Endothelial cell of umbilical vein (primary cell): ENCODE measurements at regions not wholly inside any gene's neighbourhood (a gene's known extent, or its start where the extent isn't known, plus 50 kb on each side); places are given as distances from the start of the nearest gene placed in this dataset.

Source experiments
- BruUV-seq: library from RNA; stranded (reverse); fragments of 400-500 nt; replicated peaks from 2 replicates; lab custom pipeline; 2021; lab: Mats Ljungman, UMichigan
- CTCF ChIA-PET: fragments of 300-600, 350-600 bp; sonication (Branson Sonifier 250); formaldehyde crosslinking; loops from one replicate; lab custom pipeline; 2021; ENCODE audit warnings: antibody characterized with exemption, inconsistent platforms; lab: Charles Lee
- POLR2A ChIA-PET: fragments of 300-600, 350-600 bp; sonication (Branson Sonifier 250); formaldehyde crosslinking; loops from one replicate; lab custom pipeline; 2021; ENCODE audit warnings: antibody characterized with exemption, inconsistent platforms; lab: Charles Lee
- DNase-seq: peaks from one replicate; pipeline ENCODE4 v3.0.0-alpha.2; 2011; ENCODE audit warnings: low read depth, low spot score
- FAIRE-seq: peaks from 2 replicates; lab custom pipeline; 2011; peaks lifted over from hg19 to GRCh38; lab: Jason Lieb, UNC
- H2AFZ ChIP-seq: 2 replicates; pipeline ENCODE4 v1.6.0; 2012; ENCODE audit warnings: low read depth, low read length, control low read depth, inconsistent platforms
- H3K27ac ChIP-seq: 2 replicates; pipeline ENCODE4 v1.5.1; 2011; ENCODE audit warnings: low read depth, mild to moderate bottlenecking, control low read depth, low read length, moderate library complexity; ENCODE audit not compliant: insufficient read depth
- H3K27me3 ChIP-seq, 2 experiments: 2 replicates each; pipeline versions ENCODE4 v1.6.0 to v1.6.1; 2011; ENCODE audit warnings: low read length in 2 of 2, mixed read lengths in 1 of 2; ENCODE audit not compliant: control insufficient read depth in 2 of 2, insufficient read depth in 2 of 2
- H3K36me3 ChIP-seq, 2 experiments: 2 replicates in 1 of 2; 3 replicates in 1 of 2; pipeline ENCODE4 v1.5.1; 2011; ENCODE audit warnings: low read length in 2 of 2, mild to moderate bottlenecking in 1 of 2, moderate library complexity in 1 of 2; ENCODE audit not compliant: control insufficient read depth in 2 of 2, insufficient read depth in 2 of 2; ENCODE audit errors: extremely low read depth in 1 of 2
- H3K4me1 ChIP-seq: 3 replicates; pipeline ENCODE4 v1.5.1; 2011; ENCODE audit warnings: mild to moderate bottlenecking, low read length; ENCODE audit not compliant: control insufficient read depth, insufficient read depth; ENCODE audit errors: extremely low read depth
- H3K4me2 ChIP-seq: 2 replicates; pipeline ENCODE4 v1.6.1; 2011; ENCODE audit warnings: low read length, control low read depth, mixed read lengths; ENCODE audit not compliant: insufficient read depth
- H3K4me3 ChIP-seq, 3 experiments: fragments of 200-600 bp in 1 of 3; sonication (generic), shearing (Covaris generic) in 1 of 3; replicated peaks in 1 of 3; 2 replicates each; pipeline ENCODE4 v1.5.1; 2011 to 2016; ENCODE audit warnings: control low read depth in 3 of 3, low read length in 3 of 3, mild to moderate bottlenecking in 2 of 3, inconsistent platforms in 1 of 3, low read depth in 1 of 3, moderate library complexity in 1 of 3; ENCODE audit not compliant: insufficient read depth in 1 of 3
- H3K79me2 ChIP-seq: 2 replicates; pipeline ENCODE4 v1.6.0; 2012; ENCODE audit warnings: low read length, inconsistent platforms; ENCODE audit not compliant: control insufficient read depth, insufficient read depth
- H3K9ac ChIP-seq: replicated peaks from 2 replicates; pipeline ENCODE3; 2011; ENCODE audit warnings: low read length, control low read depth; ENCODE audit not compliant: insufficient read depth; ENCODE audit errors: extremely low read depth
- H3K9me1 ChIP-seq: replicated peaks from 3 replicates; pipeline ENCODE4 v1.6.0; 2011; ENCODE audit warnings: mild to moderate bottlenecking, low read length; ENCODE audit not compliant: control insufficient read depth, insufficient read depth; ENCODE audit errors: extremely low read depth
- H3K9me3 ChIP-seq: replicated peaks from 2 replicates; pipeline ENCODE4 v1.5.1; 2012; ENCODE audit warnings: low read length, inconsistent platforms; ENCODE audit not compliant: control insufficient read depth, insufficient read depth
- H4K20me1 ChIP-seq: replicated peaks from 2 replicates; pipeline ENCODE3; 2011; ENCODE audit warnings: mild to moderate bottlenecking, low read length; ENCODE audit not compliant: control insufficient read depth, insufficient read depth; ENCODE audit errors: extremely low read depth
- CTCF ChIP-seq, 2 donors: IDR thresholded peaks; 1 replicate in 1 of 2; 2 replicates in 1 of 2; pipeline ENCODE4 v1.5.1; 2011; ENCODE audit warnings: low read length in 2 of 2, mild to moderate bottlenecking in 2 of 2, moderate library complexity in 2 of 2, control low read depth in 1 of 2, inconsistent platforms in 1 of 2, low read depth in 1 of 2; ENCODE audit not compliant: insufficient read depth in 1 of 2; ENCODE audit errors: extremely low read depth in 1 of 2
- EZH2 ChIP-seq: IDR thresholded peaks from 2 replicates; pipeline ENCODE4 v1.6.1; 2012; ENCODE audit warnings: borderline replicate concordance, low read depth, mild to moderate bottlenecking, moderate library complexity, low read length, inconsistent platforms; ENCODE audit not compliant: severe bottlenecking
- GATA2 ChIP-seq: IDR thresholded peaks from 2 replicates; pipeline ENCODE4 v1.7.0; 2011; ENCODE audit warnings: low read depth, mild to moderate bottlenecking, moderate library complexity, mixed read lengths, low read length; ENCODE audit not compliant: insufficient read length, insufficient read depth
- JUN ChIP-seq: IDR thresholded peaks from 2 replicates; pipeline ENCODE4 v1.6.1; 2011; ENCODE audit warnings: borderline replicate concordance, low read depth; ENCODE audit not compliant: insufficient read length, insufficient read depth
- MAX ChIP-seq: IDR thresholded peaks from 2 replicates; pipeline ENCODE4 v1.6.1; 2011; ENCODE audit not compliant: insufficient read depth, insufficient read length
- MYC ChIP-seq: IDR thresholded peaks from one replicate; pipeline ENCODE4 v1.6.1; 2011; ENCODE audit warnings: mild to moderate bottlenecking, low read depth, low read length
- POLR2A ChIP-seq: IDR thresholded peaks from 2 replicates; pipeline ENCODE4 v1.6.1; 2012; ENCODE audit warnings: low read depth, mild to moderate bottlenecking, control low read depth, low read length
- POLR2AphosphoS5 ChIP-seq: IDR thresholded peaks from 2 replicates; pipeline ENCODE4 v1.6.1; 2012; ENCODE audit warnings: low read depth, mild to moderate bottlenecking, control low read depth, low read length, moderate library complexity; ENCODE audit not compliant: insufficient read depth
- dilution Hi-C: fragments of 300-500 bp; cut with MboI; formaldehyde crosslinking; loops from one replicate; pipeline ENCODE4 v1.15.0; 2019; ENCODE audit warnings: low sequenced_read_pairs; ENCODE audit not compliant: extremely low pct_ligation_motif_present
- intact Hi-C: fragments of 100-400 bp; cut with micrococcal nuclease; formaldehyde crosslinking; loops from one replicate; pipeline ENCODE4 v1.10.0; 2022

DNA sequence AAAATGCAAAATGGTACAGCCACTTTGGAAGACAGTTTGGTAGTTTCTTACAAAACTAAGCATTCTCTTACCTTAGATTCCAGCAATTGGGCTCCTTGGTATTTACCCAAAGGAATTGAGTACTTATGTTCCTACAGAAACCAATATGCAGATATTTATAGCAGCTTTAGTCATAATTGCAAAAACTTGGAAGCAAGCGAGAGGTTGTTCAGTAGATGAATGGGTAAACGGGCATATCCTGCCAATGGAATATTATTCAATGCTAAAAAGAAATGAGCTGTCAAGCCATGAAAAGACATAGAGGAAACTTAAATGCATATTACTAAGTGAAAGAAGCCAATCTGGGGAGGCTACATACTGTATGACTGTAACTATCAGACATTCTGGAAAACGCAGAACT, 926.7 kb downstream of the TYW1 start:
- dilution Hi-C loops = no loop called here
- FAIRE-seq (no peak), DNase-seq (no peak)
- ChIA-PET POLR2A (no interaction called here), CTCF (no interaction called here)
- no peak overlapping the region for H3K4me3 ChIP-seq
- H3K4me1 ChIP-seq = no peaks in the 10 kb centered on the region
- no peaks in the 10 kb centered on the region for H4K20me1 ChIP-seq
- H3K4me2 ChIP-seq = no peak overlapping the region
- no peaks in the 10 kb centered on the region for H3K27me3 ChIP-seq
- no peak overlapping the region for H3K9ac ChIP-seq
- H3K36me3 ChIP-seq = no peaks in the 10 kb centered on the region
- H3K9me3 ChIP-seq = peaks cover 2% of the 10 kb centered on the region
- no TSS peak for BruUV-seq
- no peaks in the 10 kb centered on the region for H3K79me2 ChIP-seq
- TF ChIP-seq MAX (no peak), EZH2 (no peak), MYC (no peak), POLR2A (no peak), POLR2AphosphoS5 (no peak), CTCF (IDR thresholded peaks at IDR 0.05; ENCODE audit: extremely low read depth in 1 of 2, insufficient read depth in 1 of 2, low read depth in 1 of 2, low read length in 2 of 2) (no peak), JUN (no peak), GATA2 (no peak)
- H3K27ac ChIP-seq = no peak overlapping the region
- H2AFZ ChIP-seq = no peak overlapping the region
- H3K9me1 ChIP-seq = no peaks in the 10 kb centered on the region
- intact Hi-C loops = no loop called here
